OCI-LY3 (cell line): ENCODE measurements at regions not wholly inside any gene's neighbourhood (a gene's known extent, or its start where the extent isn't known, plus 50 kb on each side); places are given as distances from the start of the nearest gene placed in this dataset.

Experiments
- H2AFZ ChIP-seq: fragments of 200-600, 300-600 bp; shearing (Covaris generic); 2 replicates; pipeline ENCODE4 v1.6.0; 2014; ENCODE audit warnings: antibody characterized with exemption, low read depth, low read length
- H3K27ac ChIP-seq: fragments of 200-600, 300-600 bp; sonication (generic); 2 replicates; pipeline ENCODE4 v1.5.1; 2014; ENCODE audit warnings: mild to moderate bottlenecking, low read length, moderate library complexity, mixed read lengths
- H3K27me3 ChIP-seq: fragments of 200-600, 300-600 bp; sonication (generic); 2 replicates; pipeline ENCODE4 v1.6.1; 2014; ENCODE audit warnings: low read depth, low read length, mixed read lengths
- H3K36me3 ChIP-seq: fragments of 200-600, 300-600 bp; sonication (generic); replicated peaks from 2 replicates; pipeline ENCODE3; 2014; ENCODE audit warnings: low read depth, low read length, mixed read lengths
- H3K4me1 ChIP-seq: fragments of 300-600, 200-600 bp; sonication (generic); 2 replicates; pipeline ENCODE4 v1.6.1; 2014; ENCODE audit warnings: low read length, mixed read lengths
- H3K4me2 ChIP-seq: fragments of 200-600, 300-600 bp; sonication (generic); 2 replicates; pipeline ENCODE4 v1.6.1; 2014; ENCODE audit warnings: low read length, mixed read lengths
- H3K4me3 ChIP-seq: fragments of 300-600, 200-600 bp; sonication (generic); 2 replicates; pipeline ENCODE4 v1.5.1; 2014; ENCODE audit warnings: antibody characterized with exemption, mild to moderate bottlenecking, low read length, moderate library complexity
- H3K79me2 ChIP-seq: fragments of 300-600, 200-600 bp; shearing (Covaris generic); 2 replicates; pipeline ENCODE4 v1.6.1; 2014; ENCODE audit warnings: mild to moderate bottlenecking, low read length, mixed read lengths
- H3K9ac ChIP-seq: fragments of 300-600, 200-600 bp; shearing (Covaris generic); 2 replicates; pipeline ENCODE4 v1.6.0; 2014; ENCODE audit warnings: mild to moderate bottlenecking, low read length, moderate library complexity
- H3K9me3 ChIP-seq: fragments of 200-600, 300-600 bp; shearing (Covaris generic); 2 replicates; pipeline ENCODE4 v1.6.1; 2014; ENCODE audit warnings: low read length, mixed read lengths; ENCODE audit not compliant: insufficient read depth
- H4K20me1 ChIP-seq: fragments of 200-600, 300-600 bp; sonication (generic); 2 replicates; pipeline ENCODE4 v1.6.1; 2016; ENCODE audit warnings: low read length, mixed read lengths; ENCODE audit not compliant: insufficient read depth
- EZH2phosphoT487 ChIP-seq: fragments of 200-600 bp; shearing (Covaris generic); IDR thresholded peaks from 2 replicates; pipeline ENCODE4 v1.6.1; 2018; ENCODE audit warnings: antibody characterized with exemption, mixed run types, low read depth
- TF ChIP-seq, protein P1 (sequence below): fragments of 200-600, 300-600 bp; sonication (generic); IDR thresholded peaks from 2 replicates; pipeline ENCODE4 v1.5.1; 2014; ENCODE audit warnings: antibody characterized with exemption, low read length, low read depth

DNA sequence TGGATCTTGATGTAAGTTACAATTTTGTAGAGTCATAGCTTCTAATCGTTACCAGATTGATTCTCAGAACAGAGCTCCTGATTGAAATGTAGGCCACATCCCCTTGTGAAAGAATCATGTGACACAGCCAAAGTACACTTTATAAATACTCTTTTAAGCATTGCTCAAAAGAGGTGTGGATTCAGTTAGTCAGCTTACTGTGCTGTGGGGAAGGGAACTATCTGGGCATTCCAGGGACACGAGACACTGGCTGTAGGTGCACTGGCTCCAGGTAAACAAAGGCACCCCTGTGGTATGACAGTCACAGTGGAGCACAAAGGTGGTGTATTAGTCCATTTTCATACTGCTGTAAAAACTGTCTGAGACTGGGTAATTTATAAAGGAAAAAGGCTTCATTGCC is 222.8 kb downstream of the LIG4 start:
- H2AFZ ChIP-seq, result peak overlapping the region; percentile 41; the same call in 1 of the 2 replicates
- H4K20me1 ChIP-seq, result no peaks in the 10 kb centered on the region
- no peak overlapping the region for H3K27ac ChIP-seq
- no peaks in the 10 kb centered on the region for H3K27me3 ChIP-seq
- no peaks in the 10 kb centered on the region for H3K79me2 ChIP-seq
- no peak overlapping the region for H3K9ac ChIP-seq
- TF ChIP-seq, protein P1, sequence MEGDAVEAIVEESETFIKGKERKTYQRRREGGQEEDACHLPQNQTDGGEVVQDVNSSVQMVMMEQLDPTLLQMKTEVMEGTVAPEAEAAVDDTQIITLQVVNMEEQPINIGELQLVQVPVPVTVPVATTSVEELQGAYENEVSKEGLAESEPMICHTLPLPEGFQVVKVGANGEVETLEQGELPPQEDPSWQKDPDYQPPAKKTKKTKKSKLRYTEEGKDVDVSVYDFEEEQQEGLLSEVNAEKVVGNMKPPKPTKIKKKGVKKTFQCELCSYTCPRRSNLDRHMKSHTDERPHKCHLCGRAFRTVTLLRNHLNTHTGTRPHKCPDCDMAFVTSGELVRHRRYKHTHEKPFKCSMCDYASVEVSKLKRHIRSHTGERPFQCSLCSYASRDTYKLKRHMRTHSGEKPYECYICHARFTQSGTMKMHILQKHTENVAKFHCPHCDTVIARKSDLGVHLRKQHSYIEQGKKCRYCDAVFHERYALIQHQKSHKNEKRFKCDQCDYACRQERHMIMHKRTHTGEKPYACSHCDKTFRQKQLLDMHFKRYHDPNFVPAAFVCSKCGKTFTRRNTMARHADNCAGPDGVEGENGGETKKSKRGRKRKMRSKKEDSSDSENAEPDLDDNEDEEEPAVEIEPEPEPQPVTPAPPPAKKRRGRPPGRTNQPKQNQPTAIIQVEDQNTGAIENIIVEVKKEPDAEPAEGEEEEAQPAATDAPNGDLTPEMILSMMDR, result no peak
- TF ChIP-seq EZH2phosphoT487, result no peak
- H3K4me3 ChIP-seq, result no peak overlapping the region
- no peak overlapping the region for H3K4me2 ChIP-seq
- peaks cover 8% of the 10 kb centered on the region for H3K4me1 ChIP-seq
- no peaks in the 10 kb centered on the region for H3K9me3 ChIP-seq
- no peaks in the 10 kb centered on the region for H3K36me3 ChIP-seq

DNA sequence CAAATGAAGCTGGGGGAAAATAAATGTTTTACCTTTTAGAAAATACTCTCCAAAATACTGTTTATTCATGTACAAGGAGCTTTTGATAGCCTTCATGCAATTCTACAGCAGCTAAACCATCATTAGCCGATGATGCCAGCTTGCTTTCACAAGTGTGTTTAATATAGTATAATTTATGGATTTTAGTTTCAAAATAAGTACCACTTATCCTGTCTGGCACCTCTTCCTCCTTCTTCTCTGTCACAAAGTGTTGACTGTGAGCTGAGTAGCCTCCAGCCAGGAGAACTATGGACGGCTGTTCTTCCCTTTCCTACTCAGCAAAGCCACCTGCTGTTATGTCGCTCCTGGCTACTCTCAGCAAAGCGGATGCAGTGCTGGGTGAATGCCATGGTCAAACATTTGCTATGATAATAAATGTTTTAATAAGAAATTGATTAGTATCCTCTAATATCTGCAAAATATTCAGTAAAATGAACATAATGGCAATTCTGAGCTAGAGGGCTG is 238.2 kb downstream of the LIG4 start:
- Histone ChIP-seq H3K4me2 (no peak overlapping the region), H3K27ac (no peak overlapping the region), H3K4me3 (no peak overlapping the region), H3K27me3 (no peaks in the 10 kb centered on the region), H3K79me2 (no peaks in the 10 kb centered on the region), H4K20me1 (no peaks in the 10 kb centered on the region), H3K9ac (no peak overlapping the region), H2AFZ (no peak overlapping the region), H3K36me3 (no peaks in the 10 kb centered on the region), H3K9me3 (no peaks in the 10 kb centered on the region), H3K4me1 (no peaks in the 10 kb centered on the region)
- TF ChIP-seq EZH2phosphoT487, result no peak
- TF ChIP-seq, protein P1, result no peak

DNA sequence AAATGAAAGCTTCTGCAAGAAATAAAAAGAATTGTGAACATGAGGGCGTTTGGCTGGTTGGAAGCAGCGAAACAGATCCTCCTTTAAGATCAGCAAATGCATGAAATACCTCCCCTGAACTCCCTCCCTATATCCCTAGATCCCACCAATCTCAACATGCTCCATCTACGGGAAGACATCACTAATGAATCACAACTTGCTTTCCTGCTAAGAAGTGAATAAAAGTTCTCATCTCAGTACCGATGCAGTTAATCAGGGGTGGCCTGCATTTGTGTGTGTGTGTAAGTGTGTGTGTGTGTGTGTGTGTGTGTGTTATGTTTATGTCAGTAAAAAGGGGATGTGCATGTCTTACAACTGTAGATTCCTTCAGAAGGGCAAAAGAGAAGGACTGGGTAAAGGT is 238.7 kb downstream of the LIG4 start:
- H2AFZ ChIP-seq, result no peak overlapping the region
- no peak overlapping the region for H3K4me3 ChIP-seq
- H3K79me2 ChIP-seq, result no peaks in the 10 kb centered on the region
- no peak overlapping the region for H3K4me2 ChIP-seq
- no peaks in the 10 kb centered on the region for H3K27me3 ChIP-seq
- no peaks in the 10 kb centered on the region for H3K9me3 ChIP-seq
- H3K36me3 ChIP-seq, result no peaks in the 10 kb centered on the region
- no peaks in the 10 kb centered on the region for H3K4me1 ChIP-seq
- no peak overlapping the region for H3K27ac ChIP-seq
- no peaks in the 10 kb centered on the region for H4K20me1 ChIP-seq
- TF ChIP-seq EZH2phosphoT487, result no peak
- TF ChIP-seq, protein P1, result no peak
- no peak overlapping the region for H3K9ac ChIP-seq

DNA sequence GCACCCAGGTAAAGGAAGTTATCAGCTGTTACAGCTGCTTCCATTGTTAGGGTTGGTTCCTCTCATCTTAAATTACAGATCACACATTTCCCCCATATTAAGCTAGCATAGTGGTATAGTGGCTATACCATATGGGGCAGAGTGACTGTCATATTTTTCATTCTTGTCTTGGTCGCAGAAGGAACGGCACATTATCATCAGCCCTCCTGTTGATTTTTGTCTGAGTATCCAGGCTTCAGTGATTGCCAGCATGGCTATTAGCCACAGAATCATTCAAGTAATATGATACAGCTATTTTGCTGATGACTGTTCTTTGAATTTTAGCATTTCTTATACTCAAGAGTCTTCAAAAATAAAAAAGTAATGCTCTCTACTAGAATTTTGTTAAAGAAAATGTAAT is 240.9 kb downstream of the LIG4 start:
- Histone ChIP-seq H3K4me1 (no peaks in the 10 kb centered on the region), H3K27ac (no peak overlapping the region), H3K9me3 (no peaks in the 10 kb centered on the region), H4K20me1 (no peaks in the 10 kb centered on the region), H3K79me2 (no peaks in the 10 kb centered on the region), H3K36me3 (no peaks in the 10 kb centered on the region), H3K9ac (no peak overlapping the region), H3K27me3 (no peaks in the 10 kb centered on the region), H3K4me3 (no peak overlapping the region), H2AFZ (no peak overlapping the region), H3K4me2 (no peak overlapping the region)
- TF ChIP-seq EZH2phosphoT487, result no peak
- TF ChIP-seq, protein P1, result no peak
